NCI-H2081 (cell line): ENCODE measurements at regions not wholly inside any gene's neighbourhood (a gene's known extent, or its start where the extent isn't known, plus 50 kb on each side); places are given as distances from the start of the nearest gene placed in this dataset.
"Not testable (repeated sequence)": the region's sequence is repeated elsewhere in the genome, so short reads cannot be mapped to it uniquely, and the experiment has no call there.

Experiments
- DNase-seq, 2 experiments: peaks; one replicate each; lab custom pipeline; 2025; lab: John Stamatoyannopoulos, UW

DNA sequence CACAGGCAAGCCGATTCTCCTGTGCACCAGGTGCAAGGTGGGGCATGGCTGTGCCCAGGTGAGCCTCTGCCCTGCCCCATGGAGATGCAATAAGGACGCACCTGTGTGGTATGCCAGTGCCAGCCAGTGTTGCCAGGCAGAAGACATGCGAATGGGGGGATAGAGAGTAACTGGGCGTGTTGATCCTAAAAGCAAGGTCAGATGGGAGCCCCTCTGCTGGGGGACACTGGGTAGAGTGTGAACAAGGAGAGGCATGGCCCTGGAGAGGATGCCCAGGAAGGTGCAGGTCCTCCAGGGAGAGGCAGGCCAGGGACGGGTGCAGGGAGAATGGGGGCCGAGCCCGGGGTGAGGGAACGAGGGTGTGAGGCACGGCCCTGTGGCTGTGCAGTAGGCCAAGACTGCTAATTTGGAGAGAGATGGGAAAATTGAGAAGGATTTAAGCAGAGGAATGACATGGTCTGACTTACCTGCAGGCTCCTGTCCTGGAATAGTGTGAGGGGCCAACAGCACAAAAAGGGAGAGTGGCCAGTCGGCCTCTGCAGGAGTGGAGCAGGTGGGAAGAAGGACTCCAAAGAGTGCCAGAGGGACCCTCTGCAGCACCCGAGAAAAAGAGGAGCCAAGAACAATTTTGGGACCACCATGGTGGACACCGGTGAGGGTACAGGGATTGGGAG is 690.4 kb upstream of the HS6ST1 start:
- no peak for DNase-seq

GRCh38 chr2:129009555-129010146 is 691.0 kb upstream of the HS6ST1 start:
- no peak for DNase-seq

DNA sequence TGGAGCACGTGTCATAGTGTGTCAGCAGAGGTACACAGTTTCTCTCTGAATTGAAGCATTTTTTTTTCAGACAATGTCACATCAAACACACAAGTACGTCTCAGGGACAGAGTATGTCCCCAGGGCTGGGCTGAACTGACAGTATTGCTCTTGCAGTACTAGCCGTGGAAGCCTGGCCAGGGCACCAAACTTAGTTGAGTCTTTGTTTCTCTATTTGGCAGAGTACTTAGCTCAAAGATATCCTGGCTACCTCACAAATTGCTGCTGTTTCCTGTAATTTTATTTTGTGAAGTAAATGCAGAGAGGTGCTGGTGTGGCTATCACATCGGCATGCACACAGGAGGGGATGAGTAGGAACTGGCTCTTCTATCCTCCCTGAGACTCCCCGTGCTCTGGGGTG is 691.6 kb upstream of the HS6ST1 start:
- no peak for DNase-seq

DNA sequence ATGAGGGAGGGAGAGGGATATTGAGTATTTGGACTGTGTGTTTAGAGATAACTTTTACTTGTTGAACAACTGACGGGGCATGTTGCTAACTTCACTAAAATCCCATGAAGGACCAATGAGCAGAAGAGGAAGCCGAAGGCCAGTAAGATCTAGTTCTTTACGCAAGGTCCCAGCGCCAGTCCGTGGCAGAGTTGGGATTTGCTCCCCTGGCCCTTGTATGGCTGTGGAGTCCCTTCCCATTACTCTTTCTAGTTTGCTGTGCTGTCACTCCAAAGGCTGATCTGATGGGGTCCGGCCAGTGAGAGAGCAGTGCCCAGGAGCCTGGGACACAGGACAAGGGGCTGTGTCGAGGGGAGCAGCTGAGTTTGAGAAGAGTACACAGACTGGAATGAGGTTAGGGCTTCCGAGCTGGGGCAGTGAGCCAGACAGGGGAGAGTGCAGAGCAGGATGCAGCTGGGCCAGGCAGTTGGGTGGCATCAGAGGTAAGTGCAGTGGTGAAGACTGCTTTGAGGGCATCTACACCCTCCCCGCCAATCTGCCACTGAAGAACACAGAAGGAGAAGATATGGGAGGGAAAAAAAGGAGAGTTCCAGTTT is 692.9 kb upstream of the HS6ST1 start:
- DNase-seq: no peak

- DNase-seq: no peak
Observed at GRCh38 chr2:129014432-129014831, 695.8 kb upstream of the HS6ST1 start.

DNA sequence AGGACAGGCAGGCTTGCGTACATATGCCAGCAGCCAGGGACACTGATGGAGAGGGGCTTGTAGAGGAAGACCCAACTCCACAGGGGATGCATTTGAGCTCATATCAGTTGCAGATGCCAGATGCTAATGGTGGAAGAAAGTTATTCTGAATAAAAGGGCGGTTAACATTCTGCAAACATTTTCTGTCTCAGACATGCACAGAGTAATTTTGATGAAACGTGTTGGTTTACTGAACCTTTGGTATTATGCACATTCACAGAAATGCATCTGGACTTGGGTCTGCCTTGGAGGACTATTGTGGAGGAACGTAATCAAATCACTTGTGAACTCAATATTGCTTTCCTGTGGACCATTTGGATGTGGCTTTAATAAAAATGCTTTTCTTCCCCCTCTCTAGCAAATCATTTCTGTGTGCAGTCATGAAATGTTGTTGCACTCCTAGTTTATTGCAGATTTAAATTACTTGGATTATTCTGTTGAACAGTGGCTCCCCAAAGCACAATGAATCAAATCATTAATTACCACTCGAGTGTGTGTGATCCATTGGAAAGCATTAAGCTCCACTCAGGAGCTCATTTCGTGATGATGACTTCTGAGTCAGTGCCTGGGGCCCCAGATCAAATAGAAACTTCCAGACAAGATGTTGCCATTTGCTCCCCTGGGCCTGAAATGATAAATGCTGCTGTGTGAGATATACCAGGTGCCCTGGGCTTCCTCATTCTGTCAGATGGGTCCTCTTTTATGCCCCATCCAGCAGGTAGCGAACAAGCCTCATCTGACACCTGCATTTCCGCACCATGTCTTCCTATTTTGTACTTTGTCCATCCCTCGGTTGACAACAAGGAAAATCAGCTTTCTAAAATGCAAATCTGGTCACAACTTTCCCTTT is 697.0 kb upstream of the HS6ST1 start:
- no peak for DNase-seq

GRCh38 chr2:129016972-129017371 is 698.3 kb upstream of the HS6ST1 start:
- no peak for DNase-seq

- DNase-seq: no peak
Observed at GRCh38 chr2:129024796-129025195, 706.1 kb upstream of the HS6ST1 start.

DNA sequence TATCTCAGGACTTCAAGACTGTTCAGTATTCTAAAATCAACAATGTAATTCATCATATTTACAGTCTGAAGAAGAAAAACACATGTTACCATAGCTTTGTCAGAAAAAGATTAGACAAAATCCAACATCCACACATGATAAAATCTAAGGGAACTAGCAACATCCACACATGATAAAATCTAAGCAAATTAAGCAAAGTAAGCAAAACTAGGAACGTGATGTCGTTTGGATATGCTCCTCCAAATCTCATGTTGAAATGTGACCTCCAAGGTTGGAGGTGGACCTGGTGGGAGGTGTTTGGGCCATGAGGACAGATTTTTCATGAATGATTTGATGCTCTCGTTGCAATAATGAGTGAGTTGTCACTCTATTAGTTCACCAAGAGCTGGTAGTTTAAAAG is 717.3 kb upstream of the HS6ST1 start:
- DNase-seq: no peak

DNA sequence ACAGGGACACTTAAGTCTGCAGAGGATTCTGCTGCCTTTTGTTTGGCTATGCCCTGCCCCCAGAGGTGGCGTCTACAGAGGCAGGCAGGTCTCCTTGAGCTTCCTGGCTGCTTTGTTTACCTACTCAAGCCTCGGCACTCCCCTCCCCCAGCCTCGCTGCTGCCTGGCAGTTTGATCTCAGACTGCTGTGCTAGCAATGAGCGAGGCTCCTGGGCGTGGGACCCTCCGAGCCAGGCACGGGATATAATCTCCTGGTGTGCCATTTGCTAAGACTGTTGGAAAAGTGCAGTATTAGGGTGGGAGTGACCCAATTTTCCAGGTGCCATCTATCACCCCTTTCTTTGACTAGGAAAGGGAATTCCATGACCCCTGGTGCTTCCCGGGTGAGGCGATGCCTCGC is 725.0 kb upstream of the HS6ST1 start:
- not testable (repeated sequence) for DNase-seq

- not testable (repeated sequence) for DNase-seq
Observed at GRCh38 chr2:129046475-129046874, 727.8 kb upstream of the HS6ST1 start.

- no peak for DNase-seq
Observed at GRCh38 chr2:129050101-129050500, 731.4 kb upstream of the HS6ST1 start.

DNA sequence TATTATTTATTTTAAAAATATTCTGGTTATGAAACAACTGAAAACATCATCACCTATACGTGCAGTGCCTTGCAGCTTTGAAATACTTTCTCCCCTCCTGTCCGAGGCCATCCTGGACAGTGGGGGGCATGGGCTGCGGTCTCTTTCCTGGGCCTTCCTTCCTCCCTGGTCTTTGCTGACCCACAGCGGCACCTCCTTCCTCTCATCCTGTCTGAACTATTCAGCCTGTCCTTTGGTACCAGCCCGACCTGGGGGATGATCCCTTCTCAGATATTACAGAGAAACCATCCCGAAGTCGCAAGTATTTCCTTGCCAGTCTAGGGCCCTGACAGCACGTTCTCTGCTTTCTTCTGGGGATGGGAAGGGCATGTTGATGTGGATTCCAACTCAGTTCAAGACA is 736.6 kb upstream of the HS6ST1 start:
- DNase-seq: no peak

DNA sequence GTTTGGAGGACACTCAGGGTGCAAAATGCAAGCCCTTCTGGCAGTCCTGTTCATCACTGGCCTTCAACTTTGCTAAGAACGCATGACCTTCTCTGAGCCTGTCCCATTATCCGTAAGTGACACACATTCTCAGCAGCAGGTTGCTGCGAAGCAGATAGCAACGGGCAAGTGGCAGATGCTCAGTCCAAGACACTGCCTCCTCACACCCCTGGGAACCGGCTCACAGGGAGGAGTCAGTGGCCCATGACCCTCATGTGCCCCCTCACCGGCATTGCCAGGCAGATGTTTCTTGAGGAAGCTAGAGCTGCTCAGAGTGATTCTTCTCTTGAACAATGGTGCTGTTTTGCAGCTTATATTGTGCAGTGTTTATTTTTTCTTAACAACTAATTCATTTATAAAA is 737.2 kb upstream of the HS6ST1 start:
- no peak for DNase-seq

GRCh38 chr2:129056309-129056958 is 737.8 kb upstream of the HS6ST1 start:
- no peak for DNase-seq

- no peak for DNase-seq
Observed at GRCh38 chr2:129056959-129057317, 738.3 kb upstream of the HS6ST1 start.

DNA sequence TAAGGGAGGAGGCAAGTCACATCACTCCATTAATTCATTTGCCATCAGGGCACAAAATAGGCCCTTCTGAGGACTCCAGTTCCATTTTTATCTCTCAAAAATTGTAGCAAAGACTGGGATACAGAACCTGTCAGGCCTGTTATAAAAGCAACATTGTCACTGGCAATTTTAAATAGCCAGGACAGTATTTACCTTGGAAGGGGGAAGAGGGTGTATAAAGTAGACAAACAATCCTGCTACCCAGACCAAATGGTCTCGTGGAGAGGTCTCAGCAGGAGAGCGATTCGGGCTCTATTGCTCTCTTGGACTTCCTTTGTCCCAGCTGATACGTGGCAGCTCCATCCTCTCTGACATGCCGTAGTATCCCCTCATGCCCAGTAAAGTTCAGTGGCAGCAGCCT is 740.3 kb upstream of the HS6ST1 start:
- DNase-seq: peak in 1 of 2 experiments; percentile 1

GRCh38 chr2:129059476-129059875 is 740.8 kb upstream of the HS6ST1 start:
- no peak for DNase-seq

DNA sequence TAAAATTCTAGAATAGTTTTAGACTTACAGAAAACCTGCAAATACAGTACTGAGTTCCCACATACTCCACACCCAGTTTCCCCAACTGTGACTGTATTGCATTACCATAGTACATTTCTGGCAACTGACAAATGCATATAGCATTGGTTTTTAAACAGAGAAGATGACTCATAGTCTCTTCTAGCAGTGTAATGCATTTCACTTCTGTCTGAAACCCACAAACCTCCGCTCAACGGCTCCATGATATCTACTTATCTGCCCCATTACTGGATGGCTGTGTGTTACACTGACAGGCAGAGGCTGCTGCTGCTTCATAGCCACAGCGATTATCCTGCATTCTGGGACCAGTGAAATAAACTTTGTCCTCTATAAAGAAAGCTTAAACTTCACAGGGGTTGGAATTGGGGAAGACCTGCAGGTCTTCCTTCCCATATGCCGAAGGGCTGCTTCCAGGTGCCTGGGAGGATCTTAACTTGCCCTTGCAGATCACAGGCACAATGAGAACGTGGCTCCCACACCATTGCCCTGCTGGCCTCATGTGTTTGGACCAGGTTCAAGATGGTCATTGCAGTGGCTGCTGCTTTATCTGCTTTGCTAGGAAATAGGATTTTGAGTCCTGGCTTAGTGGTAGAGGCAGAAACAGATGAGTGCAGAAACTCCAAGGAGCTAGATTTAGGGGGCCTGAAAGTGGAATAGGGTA is 742.6 kb upstream of the HS6ST1 start:
- DNase-seq: no peak

DNA sequence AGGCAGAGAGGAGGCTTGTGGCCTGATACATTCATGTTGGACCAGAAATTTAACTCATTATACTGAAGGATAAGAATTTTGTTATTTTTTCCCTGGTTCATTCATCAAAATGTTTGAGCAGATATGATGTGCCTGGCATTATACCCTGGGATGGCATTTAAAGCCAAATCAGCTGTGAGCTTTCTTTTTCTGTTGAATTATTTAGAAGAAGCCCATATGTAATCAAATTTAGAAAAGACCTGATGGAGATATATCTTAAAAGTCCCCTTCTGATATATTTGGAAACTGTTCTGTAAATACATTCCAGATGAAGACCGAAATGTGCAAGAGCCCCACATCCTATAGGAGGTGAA is 743.1 kb upstream of the HS6ST1 start:
- no peak for DNase-seq

GRCh38 chr2:129062146-129062912 is 743.7 kb upstream of the HS6ST1 start:
- no peak for DNase-seq
